H7 (cell line): ENCODE measurements at regions not wholly inside any gene's neighbourhood (a gene's known extent, or its start where the extent isn't known, plus 50 kb on each side); places are given as distances from the start of the nearest gene placed in this dataset.
A peak's percentile ranks its signal among the peaks of the same experiment; 100 is the strongest.

Source experiments
- DNase-seq: peaks from one replicate; pipeline ENCODE4 v3.0.0; 2012
- H3K27me3 ChIP-seq: 2 replicates; pipeline ENCODE4 v1.6.0; 2011; ENCODE audit warnings: mild to moderate bottlenecking, low read length; ENCODE audit not compliant: control insufficient read depth, insufficient read depth
- H3K36me3 ChIP-seq: replicated peaks from 2 replicates; pipeline ENCODE4 v1.5.1; 2011; ENCODE audit warnings: low read length; ENCODE audit not compliant: control insufficient read depth, insufficient read depth
- H3K4me3 ChIP-seq: 2 replicates; pipeline ENCODE4 v1.5.1; 2011; ENCODE audit warnings: low read depth, mild to moderate bottlenecking, control low read depth, low read length, moderate library complexity; ENCODE audit not compliant: insufficient read depth

DNA sequence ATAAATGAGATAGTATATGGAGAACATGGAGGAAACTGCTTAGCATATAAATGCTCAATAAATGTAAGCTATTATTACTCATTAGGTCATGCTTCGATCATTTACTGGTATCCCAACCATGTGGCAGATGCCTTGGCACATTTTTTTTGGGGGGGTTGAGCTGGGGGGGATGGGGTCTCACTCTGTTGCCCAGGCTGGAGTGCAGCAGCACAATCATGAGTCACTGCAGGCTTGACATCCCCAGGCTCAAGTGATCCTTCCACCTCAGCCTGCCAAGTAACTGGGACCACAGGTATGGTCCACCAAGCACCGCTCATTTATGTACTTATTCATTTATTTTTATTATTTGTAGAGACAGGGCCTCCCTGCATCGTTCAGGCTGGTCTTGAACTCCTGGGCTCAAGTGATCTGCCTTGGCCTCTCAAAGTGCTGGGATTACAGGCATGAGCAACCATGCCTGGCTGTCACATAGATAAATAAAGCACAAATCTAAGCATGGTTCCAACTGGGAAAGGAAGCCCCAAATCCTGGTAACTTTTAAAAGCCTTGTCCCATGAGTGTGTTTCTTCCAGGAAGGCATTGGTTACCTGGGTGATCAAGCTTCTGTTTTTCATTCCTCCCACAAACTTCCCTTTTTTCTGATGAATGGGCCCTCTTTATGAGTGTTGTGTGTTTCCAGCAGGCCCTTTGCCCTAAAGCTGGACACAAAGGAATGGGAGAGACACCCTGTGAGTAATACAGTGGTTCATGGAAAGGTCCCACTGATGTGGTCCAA lies 147.4 kb upstream of the UMPS start:
- DNase-seq, result no peak
- H3K4me3 ChIP-seq, result no peak overlapping the region
- no peaks in the 10 kb centered on the region for H3K36me3 ChIP-seq
- peaks cover 37% of the 10 kb centered on the region for H3K27me3 ChIP-seq

DNA sequence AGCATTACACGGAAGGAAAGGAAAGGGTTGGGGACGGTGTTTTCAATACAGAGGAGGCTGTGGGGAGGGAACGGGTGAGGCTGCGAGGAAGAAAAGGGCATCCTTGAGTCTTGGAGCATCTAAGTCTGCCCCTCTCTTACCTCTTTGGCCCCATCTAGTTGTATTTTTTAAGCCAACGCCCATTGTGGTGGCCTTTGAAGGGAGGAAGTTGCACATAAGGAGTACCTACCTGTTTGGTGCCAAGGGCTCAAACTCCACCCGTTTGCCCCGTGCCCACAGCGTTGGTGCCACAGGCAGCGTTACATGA lies 146.1 kb upstream of the UMPS start:
- Histone ChIP-seq H3K27me3 (peaks cover 37% of the 10 kb centered on the region), H3K36me3 (no peaks in the 10 kb centered on the region), H3K4me3 (peak overlapping the region; percentile 62)
- DNase-seq, result no peak

GRCh38 chr3:124584552-124585391 lies 145.5 kb upstream of the UMPS start:
- DNase-seq, result peak; percentile 94
- Histone ChIP-seq H3K4me3 (peak overlapping the region; percentile 62), H3K36me3 (no peaks in the 10 kb centered on the region), H3K27me3 (peaks cover 37% of the 10 kb centered on the region)

DNA sequence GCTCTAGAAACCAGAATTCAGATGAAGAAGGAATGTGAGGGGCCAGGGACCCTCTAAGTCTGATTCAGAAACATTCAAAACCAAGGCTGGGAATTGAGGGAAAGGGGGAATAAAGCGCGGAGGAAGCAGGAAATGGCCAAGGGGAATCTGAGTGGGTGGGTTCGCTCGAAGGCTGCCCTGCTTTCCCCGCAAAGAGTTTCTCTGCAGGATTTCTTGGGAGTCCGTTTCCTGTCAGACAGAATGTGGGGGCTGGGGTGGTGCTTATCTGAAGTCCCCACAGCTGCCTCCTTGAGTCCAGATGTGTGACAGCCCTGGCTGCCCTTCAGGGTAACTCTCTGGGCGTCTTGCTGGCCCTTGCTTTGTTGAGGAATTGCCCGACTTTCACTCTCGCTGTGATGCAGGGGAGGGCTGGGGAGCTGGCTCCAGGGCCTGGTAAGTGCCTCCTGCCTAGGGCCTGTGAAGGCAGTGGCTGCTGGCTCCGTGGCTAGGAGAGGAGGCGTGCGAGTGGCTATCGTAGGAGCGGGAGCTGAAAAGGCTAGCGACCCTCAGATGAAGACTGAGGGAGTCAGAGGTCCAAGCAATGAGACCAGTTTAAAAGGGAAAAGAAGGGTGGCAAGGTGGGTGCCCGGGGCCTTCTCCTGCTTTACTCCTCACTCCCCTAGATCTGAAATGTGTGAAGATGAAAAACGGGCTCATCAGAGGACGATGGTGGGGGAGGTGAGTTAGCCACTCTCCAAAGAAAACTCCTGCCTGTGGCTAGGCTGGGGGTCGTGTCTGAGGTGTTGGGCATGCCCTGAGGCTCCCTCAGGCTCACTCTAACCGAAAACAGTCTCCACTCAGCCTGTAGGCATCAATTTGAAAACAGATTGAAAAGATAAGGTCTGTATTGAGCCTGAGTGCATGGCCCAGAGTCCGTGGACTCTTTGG lies 143.9 kb upstream of the UMPS start:
- H3K27me3 ChIP-seq, result peaks cover 37% of the 10 kb centered on the region
- DNase-seq, result peak; percentile 61
- H3K36me3 ChIP-seq, result no peaks in the 10 kb centered on the region
- H3K4me3 ChIP-seq, result peak overlapping the region; percentile 21; the same call in 1 of the 2 replicates

GRCh38 chr3:124587053-124587408 lies 143.2 kb upstream of the UMPS start:
- no peak for DNase-seq
- Histone ChIP-seq H3K36me3 (no peaks in the 10 kb centered on the region), H3K27me3 (peaks cover 37% of the 10 kb centered on the region), H3K4me3 (no peak overlapping the region)

DNA sequence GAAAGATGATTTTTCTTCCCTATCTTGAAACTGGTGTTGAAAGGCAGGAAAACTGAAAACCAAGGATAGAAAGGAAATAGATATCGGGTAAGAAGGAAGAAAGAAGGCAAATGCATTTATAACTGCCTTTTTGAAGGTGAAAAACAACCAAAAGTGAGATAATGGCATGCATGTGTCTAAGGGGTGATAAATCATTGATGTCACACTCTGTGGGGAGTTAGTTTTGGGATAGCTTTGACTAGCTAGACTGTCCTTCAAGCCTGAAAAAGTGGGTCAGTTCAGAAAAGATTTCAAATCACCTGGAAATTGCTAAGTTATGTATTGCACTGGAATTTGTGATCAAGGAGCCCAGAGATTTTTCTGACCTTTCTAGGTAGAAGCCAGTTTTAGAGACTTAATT lies 142.2 kb upstream of the UMPS start:
- Histone ChIP-seq H3K36me3 (no peaks in the 10 kb centered on the region), H3K27me3 (peaks cover 36% of the 10 kb centered on the region), H3K4me3 (no peak overlapping the region)
- no peak for DNase-seq

- H3K27me3 ChIP-seq, result peaks cover 30% of the 10 kb centered on the region
- no peaks in the 10 kb centered on the region for H3K36me3 ChIP-seq
- H3K4me3 ChIP-seq, result no peak overlapping the region
- DNase-seq, result no peak
These were observed 141.5 kb upstream of the UMPS start for GRCh38 chr3:124588794-124589193.

GRCh38 chr3:124591699-124592098 lies 138.6 kb upstream of the UMPS start:
- no peak for DNase-seq
- H3K36me3 ChIP-seq, result no peaks in the 10 kb centered on the region
- H3K4me3 ChIP-seq, result no peak overlapping the region
- H3K27me3 ChIP-seq, result peaks cover 1% of the 10 kb centered on the region

- no peak overlapping the region for H3K4me3 ChIP-seq
- no peak for DNase-seq
- no peaks in the 10 kb centered on the region; the same call in 1 of the 2 replicates for H3K27me3 ChIP-seq
- no peaks in the 10 kb centered on the region for H3K36me3 ChIP-seq
These were observed 137.4 kb upstream of the UMPS start for GRCh38 chr3:124592658-124593441.

DNA sequence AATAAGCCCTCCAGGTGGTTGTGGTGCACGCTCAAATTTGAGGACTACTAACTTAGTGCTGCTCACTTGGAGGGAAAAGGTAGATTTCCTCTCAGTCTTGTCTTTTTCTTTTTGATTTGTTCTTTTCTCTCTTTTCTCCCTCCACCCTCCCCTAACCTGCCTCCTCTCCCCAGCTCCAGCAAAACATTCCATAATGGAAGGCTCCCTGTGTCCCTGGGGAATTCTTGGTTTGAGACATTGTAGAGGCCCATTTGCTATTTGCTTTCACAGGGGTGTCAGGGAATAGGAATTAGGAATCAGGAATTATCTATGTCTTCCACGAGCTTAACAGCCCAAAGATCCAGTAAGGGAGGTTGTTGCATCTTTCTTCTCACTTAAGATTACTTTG lies 136.8 kb upstream of the UMPS start:
- Histone ChIP-seq H3K4me3 (no peak overlapping the region), H3K27me3 (no peaks in the 10 kb centered on the region; the same call in 1 of the 2 replicates), H3K36me3 (no peaks in the 10 kb centered on the region)
- DNase-seq, result no peak

DNA sequence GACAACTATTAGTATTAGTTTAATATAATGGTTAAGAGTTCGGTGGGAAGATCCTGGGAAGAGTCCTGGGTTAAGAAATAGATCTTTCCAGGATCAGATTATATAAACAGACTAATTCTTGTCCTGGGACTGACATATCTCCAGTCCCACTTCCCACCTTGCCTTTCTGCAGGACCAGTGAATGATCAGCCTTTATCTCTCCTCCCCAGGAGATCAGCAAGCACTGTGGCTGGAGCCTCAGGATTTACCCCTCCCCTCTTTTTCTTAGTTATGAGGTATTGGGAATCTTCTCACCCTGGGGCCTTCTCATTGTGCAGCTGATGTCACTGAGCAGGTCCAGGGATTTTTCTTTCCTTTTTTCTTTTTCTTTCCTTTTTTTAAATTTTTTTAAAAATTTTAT lies 135.7 kb upstream of the UMPS start:
- DNase-seq, result no peak
- H3K4me3 ChIP-seq, result no peak overlapping the region
- H3K27me3 ChIP-seq, result no peaks in the 10 kb centered on the region; the same call in 1 of the 2 replicates
- no peaks in the 10 kb centered on the region for H3K36me3 ChIP-seq

DNA sequence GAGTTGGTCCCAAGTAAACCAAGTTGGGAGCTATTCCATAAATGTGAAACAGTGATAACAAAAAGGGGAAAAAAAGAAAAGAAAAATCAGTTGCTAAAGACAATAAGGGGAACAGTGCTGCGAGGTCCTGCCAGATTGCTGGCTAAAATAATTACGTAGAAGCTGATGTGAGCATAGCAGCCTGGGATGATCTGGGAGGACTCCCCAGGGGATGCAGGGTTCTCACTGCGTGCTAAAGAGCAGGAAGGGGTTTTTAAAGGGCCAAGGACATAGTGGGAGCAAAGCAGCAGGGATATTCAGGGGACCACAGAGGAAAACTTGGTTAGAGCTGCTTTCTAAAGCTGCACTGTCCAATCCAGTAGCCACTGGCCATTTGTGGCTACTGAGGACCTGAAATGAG lies 133.0 kb upstream of the UMPS start:
- no peak for DNase-seq
- no peaks in the 10 kb centered on the region for H3K36me3 ChIP-seq
- H3K27me3 ChIP-seq, result no peaks in the 10 kb centered on the region
- H3K4me3 ChIP-seq, result no peak overlapping the region

- H3K27me3 ChIP-seq, result no peaks in the 10 kb centered on the region
These were observed 132.3 kb upstream of the UMPS start for GRCh38 chr3:124597979-124598378.

More at GRCh38 chr3:124597979-124598378, 132.3 kb upstream of the UMPS start:
- Histone ChIP-seq H3K4me3 (no peak overlapping the region), H3K36me3 (no peaks in the 10 kb centered on the region)
- no peak for DNase-seq
